MM.1S (cell line): ENCODE measurements at regions not wholly inside any gene's neighbourhood (a gene's known extent, or its start where the extent isn't known, plus 50 kb on each side); places are given as distances from the start of the nearest gene placed in this dataset.

Experiments used
- DNase-seq: peaks from one replicate; pipeline ENCODE4 v3.0.0-alpha.2; 2015
- H2AFZ ChIP-seq: fragments of 300-600 bp; sonication (generic); 2 replicates; pipeline ENCODE4 v1.6.0; 2016; ENCODE audit warnings: antibody characterized with exemption, low read length
- H3F3A ChIP-seq: fragments of 300-600 bp; sonication (generic); 2 replicates; pipeline ENCODE4 v1.6.1; 2016; ENCODE audit warnings: mild to moderate bottlenecking, antibody characterized with exemption, low read length, moderate library complexity, mixed read lengths; ENCODE audit not compliant: insufficient read depth
- H3K27ac ChIP-seq: fragments of 300-600 bp; sonication (generic); 2 replicates; pipeline ENCODE4 v1.5.1; 2016; ENCODE audit warnings: mild to moderate bottlenecking, low read length
- H3K27me3 ChIP-seq: fragments of 300-600 bp; sonication (generic); replicated peaks from 2 replicates; pipeline ENCODE4 v1.6.0; 2016; ENCODE audit warnings: low read length; ENCODE audit not compliant: insufficient read depth
- H3K36me3 ChIP-seq: fragments of 300-600 bp; sonication (generic); replicated peaks from 2 replicates; pipeline ENCODE4 v1.6.1; 2016; ENCODE audit warnings: mild to moderate bottlenecking, low read length, mixed read lengths; ENCODE audit not compliant: insufficient read depth
- H3K4me1 ChIP-seq: fragments of 300-600 bp; sonication (generic); 2 replicates; pipeline ENCODE4 v1.6.1; 2016; ENCODE audit warnings: low read length, mixed read lengths
- H3K4me2 ChIP-seq: fragments of 300-600 bp; sonication (generic); 2 replicates; pipeline ENCODE4 v1.6.0; 2016; ENCODE audit warnings: low read depth, low read length
- H3K4me3 ChIP-seq: fragments of 300-600 bp; sonication (generic); 2 replicates; pipeline ENCODE4 v1.5.1; 2016; ENCODE audit warnings: low read length, mixed read lengths
- H3K79me2 ChIP-seq: fragments of 300-600 bp; sonication (generic); 2 replicates; pipeline ENCODE4 v1.6.1; 2016; ENCODE audit warnings: mixed run types, low read length, mixed read lengths
- H3K9ac ChIP-seq: fragments of 300-600 bp; sonication (generic); 2 replicates; pipeline ENCODE4 v1.6.1; 2016; ENCODE audit warnings: low read length, mixed read lengths
- H3K9me2 ChIP-seq: fragments of 300-600 bp; sonication (generic); replicated peaks from 2 replicates; pipeline ENCODE4 v1.6.1; 2016; ENCODE audit warnings: mild to moderate bottlenecking, low read length, mixed read lengths; ENCODE audit not compliant: insufficient read depth
- H3K9me3 ChIP-seq: fragments of 300-600 bp; sonication (generic); replicated peaks from 2 replicates; pipeline ENCODE4 v1.6.1; 2016; ENCODE audit warnings: mild to moderate bottlenecking, low read length, mixed read lengths; ENCODE audit not compliant: insufficient read depth
- H4K20me1 ChIP-seq: fragments of 300-600 bp; sonication (generic); 2 replicates; pipeline ENCODE4 v1.6.1; 2016; ENCODE audit warnings: mild to moderate bottlenecking, low read length, moderate library complexity, mixed read lengths; ENCODE audit not compliant: insufficient read depth
- CTCF ChIP-seq: fragments of 300-600 bp; sonication (generic); IDR thresholded peaks from 2 replicates; pipeline ENCODE4 v1.5.1; 2016; ENCODE audit warnings: antibody characterized with exemption, low read length, mixed read lengths
- EZH2 ChIP-seq: fragments of 300-600 bp; sonication (generic); optimal IDR thresholded peaks from 2 replicates; pipeline ENCODE3; 2017; ENCODE audit warnings: low read depth, mild to moderate bottlenecking, antibody characterized with exemption, low read length, mixed read lengths
- EZH2phosphoT487 ChIP-seq: fragments of 300-600 bp; sonication (generic); IDR thresholded peaks from 2 replicates; pipeline ENCODE4 v1.6.1; 2018; ENCODE audit warnings: antibody characterized with exemption, low read length

- Histone ChIP-seq H3K9ac (no peak overlapping the region), H3K27me3 (no peaks in the 10 kb centered on the region), H3K9me2 (no peaks in the 10 kb centered on the region), H3K9me3 (no peaks in the 10 kb centered on the region), H2AFZ (no peak overlapping the region), H3K79me2 (no peaks in the 10 kb centered on the region), H3F3A (peaks cover 6% of the 10 kb centered on the region; the same call in 1 of the 2 replicates), H3K36me3 (no peaks in the 10 kb centered on the region), H4K20me1 (no peaks in the 10 kb centered on the region), H3K4me2 (no peak overlapping the region), H3K4me3 (no peak overlapping the region), H3K27ac (no peak overlapping the region), H3K4me1 (peaks cover 8% of the 10 kb centered on the region)
- TF ChIP-seq EZH2phosphoT487 (no peak), CTCF (no peak), EZH2 (no peak)
- DNase-seq, result no peak
These were observed 61.0 kb upstream of the TAF1B start for GRCh38 chr2:9782197-9782719.

DNA sequence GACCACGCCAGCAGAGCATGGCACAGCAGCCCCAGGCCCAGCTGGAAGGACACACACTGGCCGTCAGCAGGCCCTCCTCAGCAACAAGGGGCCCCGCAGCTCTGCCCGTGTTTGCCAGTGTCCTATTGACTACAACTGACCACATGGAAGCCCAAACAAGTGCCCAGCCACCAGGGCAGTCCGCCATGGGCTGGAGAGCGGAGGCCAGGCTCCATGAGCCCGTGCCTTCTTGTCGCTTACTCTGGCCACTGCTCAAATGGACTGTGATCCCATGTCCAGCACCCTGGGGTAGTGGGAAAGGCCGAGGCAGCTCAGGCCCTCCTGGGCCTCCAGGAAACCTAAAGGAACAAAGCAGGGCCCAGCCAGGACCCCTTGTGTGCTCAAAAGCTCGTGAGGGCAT lies 53.9 kb upstream of the TAF1B start:
- Histone ChIP-seq H3K9me3 (no peaks in the 10 kb centered on the region), H3K4me3 (no peak overlapping the region), H3K27ac (no peak overlapping the region), H3K9me2 (no peaks in the 10 kb centered on the region), H3K79me2 (no peaks in the 10 kb centered on the region), H3K4me2 (no peak overlapping the region), H3K4me1 (no peaks in the 10 kb centered on the region), H3K27me3 (no peaks in the 10 kb centered on the region), H3K9ac (no peak overlapping the region), H3K36me3 (no peaks in the 10 kb centered on the region), H3F3A (no peaks in the 10 kb centered on the region), H2AFZ (no peak overlapping the region), H4K20me1 (no peaks in the 10 kb centered on the region)
- TF ChIP-seq EZH2, result no peak
- TF ChIP-seq CTCF, result no peak
- TF ChIP-seq EZH2phosphoT487, result no peak
- DNase-seq, result no peak

- TF ChIP-seq CTCF (no peak), EZH2 (no peak), EZH2phosphoT487 (no peak)
- Histone ChIP-seq H3K4me2 (no peak overlapping the region), H4K20me1 (no peaks in the 10 kb centered on the region), H3K9ac (no peak overlapping the region), H3K27me3 (no peaks in the 10 kb centered on the region), H3K9me3 (no peaks in the 10 kb centered on the region), H3K4me1 (no peaks in the 10 kb centered on the region), H3K36me3 (no peaks in the 10 kb centered on the region), H3K27ac (no peak overlapping the region), H3F3A (no peaks in the 10 kb centered on the region), H3K9me2 (no peaks in the 10 kb centered on the region), H2AFZ (no peak overlapping the region), H3K4me3 (no peak overlapping the region), H3K79me2 (no peaks in the 10 kb centered on the region)
- DNase-seq, result no peak
These were observed 52.5 kb upstream of the TAF1B start for GRCh38 chr2:9790702-9791225.
